Endodermal cell (in vitro differentiated cells): ENCODE measurements at regions not wholly inside any gene's neighbourhood (a gene's known extent, or its start where the extent isn't known, plus 50 kb on each side); places are given as distances from the start of the nearest gene placed in this dataset.

Experiments used
- DNase-seq: peaks from one replicate; pipeline ENCODE4 v3.0.0-alpha.2; 2017
- H3K27ac ChIP-seq: 2 replicates; pipeline ENCODE4 v1.5.1; 2013; ENCODE audit warnings: mild to moderate bottlenecking, low read depth, low read length, moderate library complexity
- H3K27me3 ChIP-seq: 2 replicates; pipeline ENCODE4 v1.6.1; 2013; ENCODE audit warnings: mild to moderate bottlenecking, low read length, moderate library complexity; ENCODE audit not compliant: insufficient read depth, control insufficient read depth, poor library complexity, severe bottlenecking
- H3K36me3 ChIP-seq: 2 replicates; pipeline ENCODE4 v1.7.0; 2013; ENCODE audit warnings: mild to moderate bottlenecking, low read length, moderate library complexity; ENCODE audit not compliant: control insufficient read depth, insufficient read depth
- H3K4me1 ChIP-seq: one replicate; pipeline ENCODE4 v1.7.0; 2013; ENCODE audit warnings: low read length; ENCODE audit not compliant: control insufficient read depth, insufficient read depth
- H3K4me3 ChIP-seq: 2 replicates; pipeline ENCODE4 v1.5.1; 2013; ENCODE audit warnings: mild to moderate bottlenecking, low read length, moderate library complexity
- H3K9ac ChIP-seq: 2 replicates; pipeline ENCODE4 v1.6.1; 2013; ENCODE audit warnings: mild to moderate bottlenecking, low read length, moderate library complexity; ENCODE audit not compliant: poor library complexity, severe bottlenecking; ENCODE audit errors: extremely low read depth
- H3K9me3 ChIP-seq: 2 replicates; pipeline ENCODE4 v1.6.1; 2013; ENCODE audit warnings: mild to moderate bottlenecking, low read length, moderate library complexity; ENCODE audit not compliant: control insufficient read depth
- H3K27ac Mint-ChIP-seq: 2 replicates; pipeline ENCODE4 v1.8.0; 2020; ENCODE audit warnings: mixed read lengths
- H3K27me3 Mint-ChIP-seq: 2 replicates; pipeline ENCODE4 v1.8.0; 2021; ENCODE audit warnings: mild to moderate bottlenecking, mixed read lengths; ENCODE audit not compliant: insufficient read depth
- H3K36me3 Mint-ChIP-seq: 2 replicates; pipeline ENCODE4 v1.8.0; 2020; ENCODE audit warnings: low read depth, mixed read lengths
- H3K4me1 Mint-ChIP-seq: 2 replicates; pipeline ENCODE4 v1.8.0; 2020; ENCODE audit warnings: mixed read lengths
- H3K4me3 Mint-ChIP-seq: 2 replicates; pipeline ENCODE4 v1.8.0; 2020; ENCODE audit warnings: mild to moderate bottlenecking, moderate library complexity, mixed read lengths
- H3K9me3 Mint-ChIP-seq: 2 replicates; pipeline ENCODE4 v1.8.0; 2020; ENCODE audit warnings: mild to moderate bottlenecking, mixed read lengths
- CTCF ChIP-seq: fragments of 200-600 bp; sonication (generic); conservative IDR thresholded peaks from 2 replicates; pipeline ENCODE4 v1.5.0; 2021; ENCODE audit warnings: antibody characterized with exemption, mild to moderate bottlenecking
- WGBS, 2 experiments: methylation state at CpG; one replicate each; pipeline versions ENCODE4 v1.1.5 to v1.1.7; 2013; ENCODE audit warnings: missing lambda C conversion rate in 2 of 2, mixed read lengths in 1 of 2; ENCODE audit not compliant: insufficient coverage in 1 of 2, insufficient read length in 1 of 2; 5-methylcytosine and 5-hydroxymethylcytosine counted together

- no peaks in the 10 kb centered on the region for H3K27me3 ChIP-seq
- no peak overlapping the region for H3K27ac ChIP-seq
- no peaks in the 10 kb centered on the region for H3K4me1 ChIP-seq
- no peak for TF ChIP-seq CTCF
- H3K4me3 ChIP-seq = no peak overlapping the region
- H3K9ac ChIP-seq = no peak overlapping the region
- Mint-ChIP-seq H3K27me3 (no peaks in the 10 kb centered on the region), H3K4me1 (no peaks in the 10 kb centered on the region), H3K4me3 (no peak overlapping the region), H3K9me3 (no peaks in the 10 kb centered on the region), H3K27ac (no peak overlapping the region), H3K36me3 (no peaks in the 10 kb centered on the region)
- H3K36me3 ChIP-seq = no peaks in the 10 kb centered on the region
- WGBS, 2 experiments = no CpG with 5 or more reads among the region's 2 CpGs
- DNase-seq = no peak
- H3K9me3 ChIP-seq = no peaks in the 10 kb centered on the region
These were observed 556.2 kb upstream of the PCDH10 start for GRCh38 chr4:132592850-132593249.

GRCh38 chr4:132593717-132594400 lies 555.2 kb upstream of the PCDH10 start:
- no peak overlapping the region for H3K27ac ChIP-seq
- TF ChIP-seq CTCF = no peak
- Mint-ChIP-seq H3K27me3 (no peaks in the 10 kb centered on the region), H3K36me3 (no peaks in the 10 kb centered on the region), H3K27ac (no peak overlapping the region), H3K4me3 (no peak overlapping the region), H3K9me3 (no peaks in the 10 kb centered on the region), H3K4me1 (no peaks in the 10 kb centered on the region)
- no peaks in the 10 kb centered on the region for H3K9me3 ChIP-seq
- no peak overlapping the region for H3K9ac ChIP-seq
- no peak for DNase-seq
- no peak overlapping the region for H3K4me3 ChIP-seq
- no peaks in the 10 kb centered on the region for H3K4me1 ChIP-seq
- H3K27me3 ChIP-seq = no peaks in the 10 kb centered on the region
- no peaks in the 10 kb centered on the region for H3K36me3 ChIP-seq
- 50 to 71% methylated on average over 2 to 4 of the region's 4 CpGs for WGBS, 2 experiments

GRCh38 chr4:132596186-132596585 lies 552.9 kb upstream of the PCDH10 start:
- no peak overlapping the region for H3K4me3 Mint-ChIP-seq
- Histone ChIP-seq H3K36me3 (no peaks in the 10 kb centered on the region), H3K27ac (no peak overlapping the region), H3K9ac (no peak overlapping the region), H3K9me3 (no peaks in the 10 kb centered on the region), H3K27me3 (no peaks in the 10 kb centered on the region), H3K4me3 (no peak overlapping the region), H3K4me1 (no peaks in the 10 kb centered on the region)
- no peaks in the 10 kb centered on the region for H3K9me3 Mint-ChIP-seq
- no peak for DNase-seq
- WGBS, 2 experiments = 100% methylated on average over 1 of the region's 1 CpG
- H3K36me3 Mint-ChIP-seq = no peaks in the 10 kb centered on the region
- H3K27ac Mint-ChIP-seq = no peak overlapping the region
- no peaks in the 10 kb centered on the region for H3K4me1 Mint-ChIP-seq
- H3K27me3 Mint-ChIP-seq = no peaks in the 10 kb centered on the region
- no peak for TF ChIP-seq CTCF
